ENCODE measurements at regions not wholly inside any gene's neighbourhood (a gene's known extent, or its start where the extent isn't known, plus 50 kb on each side); places are given as distances from the start of the nearest gene placed in this dataset.

GRCh38 chr20:19839053-19839452, 81.0 kb downstream of the RIN2 start:
- TF ChIP-seq EP300 (IDR thresholded peaks at IDR 0.05) = no peak
- no peak for TF ChIP-seq CTCF (IDR thresholded peaks at IDR 0.05)
- no peak for TF ChIP-seq POLR2A (IDR thresholded peaks at IDR 0.05)
- TF ChIP-seq POLR2AphosphoS5 (IDR thresholded peaks at IDR 0.05) = no peak

Measured in stomach (tissue), 4 donors.